NCI-H510A (cell line): ENCODE measurements at regions not wholly inside any gene's neighbourhood (a gene's known extent, or its start where the extent isn't known, plus 50 kb on each side); places are given as distances from the start of the nearest gene placed in this dataset.

Experiments used
- DNase-seq: peaks from one replicate; lab custom pipeline; 2025; lab: John Stamatoyannopoulos, UW

DNA sequence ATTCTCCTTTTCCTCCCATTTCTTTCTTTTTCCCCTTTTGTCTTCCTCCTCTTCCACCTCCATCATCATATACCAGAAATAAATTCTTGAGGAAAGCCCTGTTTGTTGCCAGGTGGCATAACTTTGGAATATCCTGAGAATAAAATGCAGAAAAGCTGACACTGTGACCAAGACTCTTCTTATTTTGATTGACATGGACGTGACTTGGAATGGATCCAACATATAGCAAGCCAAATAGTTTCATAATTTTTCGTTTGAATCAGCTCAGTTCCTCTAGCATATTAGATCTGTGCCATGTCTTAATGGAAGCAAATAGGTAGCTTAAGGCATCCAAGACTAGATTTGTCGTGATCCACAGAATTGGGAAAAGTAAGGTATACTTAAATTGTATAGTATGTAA, 354.7 kb upstream of the FIGN start:
- no peak for DNase-seq

DNA sequence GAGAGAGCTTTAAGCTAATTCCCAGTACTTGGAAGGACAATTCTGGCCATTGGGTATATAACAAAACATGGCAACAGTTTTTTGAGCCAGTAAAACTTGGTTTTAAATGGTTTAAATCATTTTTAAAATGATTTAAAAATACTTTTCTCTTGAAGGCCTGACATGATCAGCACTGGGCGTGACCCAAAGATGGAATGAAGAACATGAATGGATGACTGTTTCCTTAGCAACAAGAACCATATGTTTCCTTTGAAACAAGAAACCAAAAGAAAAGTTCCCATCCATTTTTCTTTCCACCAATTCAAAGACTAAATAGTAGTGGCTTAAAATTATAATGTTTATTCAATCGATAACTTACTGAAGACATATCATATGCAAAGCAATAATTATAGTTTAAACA, 348.3 kb upstream of the FIGN start:
- no peak for DNase-seq

- no peak for DNase-seq
Measured at GRCh38 chr2:164080486-164080885, 344.7 kb upstream of the FIGN start.

GRCh38 chr2:164079258-164079657, 343.4 kb upstream of the FIGN start:
- no peak for DNase-seq

- DNase-seq, result no peak
Measured at GRCh38 chr2:164078421-164078820, 342.6 kb upstream of the FIGN start.

GRCh38 chr2:164073101-164074074, 337.6 kb upstream of the FIGN start:
- no peak for DNase-seq

DNA sequence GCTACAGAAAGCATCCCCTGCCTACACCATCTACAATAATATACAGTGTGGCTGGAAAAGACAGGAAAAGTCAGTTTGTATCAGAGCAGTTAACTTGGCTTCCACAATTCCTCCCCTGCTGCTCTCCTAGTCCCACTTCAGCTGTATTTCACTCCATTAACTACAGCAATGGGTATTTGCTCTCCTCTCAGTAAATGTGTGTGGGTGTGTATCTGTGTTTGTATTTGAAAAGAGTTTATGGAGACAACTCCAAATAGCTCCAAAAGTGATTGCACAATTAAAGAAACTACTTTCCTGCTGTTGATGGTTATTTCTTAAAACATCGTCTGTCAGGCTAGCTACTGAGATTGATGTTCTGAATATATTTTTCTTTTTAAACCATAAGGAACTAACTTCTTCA, 333.7 kb upstream of the FIGN start:
- no peak for DNase-seq

- DNase-seq, result no peak
Measured at GRCh38 chr2:164068063-164068462, 332.3 kb upstream of the FIGN start.

DNA sequence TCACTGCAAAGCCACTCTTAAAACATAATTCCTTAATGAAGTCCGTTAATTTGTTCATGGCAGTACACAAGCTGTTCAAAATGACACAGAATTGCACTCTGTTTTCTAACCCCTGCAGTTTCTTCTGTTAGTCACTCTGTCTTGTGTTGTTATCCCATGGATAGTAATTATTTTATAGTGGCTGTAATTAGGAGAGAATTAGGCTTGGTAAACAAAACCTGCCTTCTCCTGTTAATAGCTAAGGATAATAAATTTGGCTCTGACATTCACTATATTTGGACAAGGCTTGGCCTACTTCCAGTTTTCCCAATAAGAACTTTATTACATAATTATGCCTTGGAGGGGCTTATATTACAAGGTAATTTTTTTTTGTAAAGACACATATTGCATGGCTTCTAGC, 330.3 kb upstream of the FIGN start:
- no peak for DNase-seq

GRCh38 chr2:164065038-164065437, 329.2 kb upstream of the FIGN start:
- no peak for DNase-seq

DNA sequence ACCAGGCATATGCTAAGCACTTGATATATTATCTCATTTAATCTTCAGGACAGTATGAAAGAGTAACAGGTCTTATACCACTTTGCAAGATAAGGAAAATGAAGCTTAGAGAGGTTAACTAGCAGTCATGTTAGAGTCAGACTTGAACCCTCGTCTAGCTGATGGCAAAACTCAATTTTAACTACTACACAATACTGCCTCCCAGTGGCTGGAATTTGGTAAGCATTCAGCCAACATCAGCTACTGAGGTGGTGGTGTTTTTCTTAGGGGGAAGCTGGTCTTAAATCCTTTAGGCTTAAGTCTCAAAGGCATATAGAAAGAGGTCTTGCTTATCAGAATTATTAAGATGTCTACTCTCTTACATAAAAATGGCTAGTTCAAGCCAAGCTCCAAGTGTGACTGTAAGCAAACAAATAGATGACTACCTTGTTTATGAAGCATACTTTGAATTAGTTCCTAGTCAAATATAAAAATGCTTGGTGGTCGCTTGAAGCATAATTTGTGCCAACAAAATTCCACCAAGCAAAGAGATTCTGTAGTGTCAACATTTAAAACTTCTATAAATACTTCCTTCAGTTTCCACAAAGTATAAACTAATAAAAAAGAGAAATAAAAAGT, 325.4 kb upstream of the FIGN start:
- no peak for DNase-seq

DNA sequence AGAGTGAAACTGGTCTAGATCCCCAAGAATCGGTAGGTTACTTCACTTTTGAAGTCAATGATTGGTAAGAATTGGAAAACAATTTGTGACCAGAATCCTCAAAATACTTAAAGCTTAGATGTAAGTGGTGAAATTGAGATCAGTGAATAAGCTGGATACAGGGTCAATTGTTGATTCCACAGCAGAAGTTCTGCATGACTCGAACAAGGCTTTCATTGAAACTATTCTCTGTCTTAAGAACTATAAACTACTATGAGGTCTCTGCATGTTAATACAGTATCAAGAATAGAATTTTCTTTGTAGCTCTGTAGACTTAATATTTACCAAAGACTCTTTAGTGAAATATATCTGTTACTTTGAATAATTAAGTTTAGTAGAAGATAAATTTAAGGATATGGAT, 324.2 kb upstream of the FIGN start:
- DNase-seq, result no peak

DNA sequence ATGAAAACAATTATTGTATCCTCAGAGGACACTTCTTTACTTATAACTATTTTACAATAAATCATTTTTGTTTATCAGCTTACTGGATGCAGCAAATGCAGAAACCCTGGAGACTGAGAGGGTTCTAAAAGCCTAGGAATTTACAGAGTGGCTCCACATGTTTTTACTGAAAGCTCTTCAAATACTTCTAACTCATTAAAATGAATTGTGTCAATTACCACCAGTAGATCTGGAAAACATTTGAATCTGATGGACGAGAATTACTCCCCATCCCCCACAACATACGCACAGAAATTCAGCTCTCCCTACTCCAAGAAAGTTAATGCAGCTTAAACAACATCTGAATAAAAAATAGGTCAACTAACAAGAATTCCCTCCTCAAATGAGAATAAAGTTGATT, 319.8 kb upstream of the FIGN start:
- DNase-seq, result no peak

- no peak for DNase-seq
Measured at GRCh38 chr2:164054651-164055050, 318.8 kb upstream of the FIGN start.

GRCh38 chr2:164053021-164053420, 317.2 kb upstream of the FIGN start:
- no peak for DNase-seq

GRCh38 chr2:164052006-164052405, 316.2 kb upstream of the FIGN start:
- no peak for DNase-seq

DNA sequence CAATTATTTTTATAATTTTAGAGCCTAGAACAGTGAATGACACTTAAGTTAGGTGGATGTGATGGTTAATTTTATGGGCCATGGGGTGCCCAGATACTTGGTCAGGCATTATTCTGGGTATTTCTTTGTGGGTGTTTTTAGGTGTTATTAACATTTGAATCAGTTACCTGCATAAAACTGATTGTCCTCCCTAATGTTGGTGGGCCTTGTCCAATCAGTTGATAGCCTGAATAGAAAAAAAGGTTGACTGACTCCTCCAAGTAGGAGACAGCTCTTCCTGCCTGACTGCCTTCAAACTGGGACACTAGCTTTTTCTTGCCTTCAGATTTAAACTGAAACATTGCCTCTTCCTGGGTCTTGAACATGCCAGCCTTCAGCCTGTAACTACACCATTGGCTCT, 312.9 kb upstream of the FIGN start:
- DNase-seq, result no peak

DNA sequence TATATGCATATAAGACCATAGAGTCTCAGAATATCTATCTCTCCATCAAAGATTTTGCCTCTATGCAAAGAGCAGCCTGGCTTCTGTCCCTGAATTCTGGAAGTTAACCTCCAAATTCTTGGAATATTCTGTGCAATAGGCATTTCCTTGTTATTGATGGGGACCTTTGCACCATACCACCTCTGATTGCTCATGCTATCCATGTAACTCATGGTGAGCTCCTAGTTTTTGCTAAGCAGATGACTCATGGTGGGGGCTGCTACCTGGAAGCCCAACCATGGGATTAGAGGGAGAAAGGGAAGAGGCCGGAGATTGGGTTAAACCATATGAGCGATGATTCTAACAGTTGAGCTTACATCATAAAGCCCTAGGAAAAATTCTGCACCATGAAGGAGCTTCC, 310.2 kb upstream of the FIGN start:
- no peak for DNase-seq

- DNase-seq, result no peak
Measured at GRCh38 chr2:164044622-164045021, 308.8 kb upstream of the FIGN start.

- no peak for DNase-seq
Measured at GRCh38 chr2:164039270-164039669, 303.5 kb upstream of the FIGN start.

DNA sequence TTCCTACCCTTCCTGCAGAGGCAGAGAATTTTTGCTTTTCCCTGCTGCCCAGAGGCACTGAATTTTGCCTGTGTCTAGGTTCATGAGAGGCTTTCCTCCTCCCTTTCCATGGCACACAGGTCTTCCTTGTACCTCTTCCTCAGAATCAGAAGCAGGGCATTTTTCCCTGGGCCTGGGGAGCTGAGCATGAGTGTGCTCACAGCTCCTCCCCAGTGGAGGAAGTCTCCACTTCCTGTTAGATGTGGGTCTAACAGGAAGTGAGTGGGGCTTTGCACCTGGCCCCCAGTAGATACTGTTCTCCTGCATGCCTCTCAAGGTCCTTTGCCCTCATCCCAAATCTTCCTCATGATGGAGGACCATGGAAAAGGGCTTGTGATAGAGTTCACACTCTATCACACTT, 297.2 kb upstream of the FIGN start:
- no peak for DNase-seq

DNA sequence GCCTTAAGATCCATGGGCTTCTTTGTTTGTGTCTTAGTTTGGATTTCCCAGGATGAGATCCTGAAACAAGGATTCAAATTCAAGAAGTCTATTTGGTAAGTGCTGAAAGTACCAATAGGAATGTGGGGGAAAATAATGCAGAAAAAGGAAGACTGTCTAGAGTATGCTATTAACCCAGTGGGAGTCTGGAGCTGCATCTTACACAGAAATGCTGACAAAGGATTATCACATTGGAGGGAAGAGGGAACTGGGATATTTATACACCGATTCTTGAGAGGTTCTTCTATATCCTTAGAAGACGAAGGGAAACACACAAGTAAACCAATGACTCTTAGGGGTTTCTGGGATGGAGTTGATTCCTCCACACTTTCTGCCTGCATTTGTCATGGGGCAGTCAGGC, 294.8 kb upstream of the FIGN start:
- DNase-seq, result no peak

GRCh38 chr2:164028814-164029534, 293.2 kb upstream of the FIGN start:
- no peak for DNase-seq
